Thyroid gland (tissue), 4 donors: ENCODE measurements at regions not wholly inside any gene's neighbourhood (a gene's known extent, or its start where the extent isn't known, plus 50 kb on each side); places are given as distances from the start of the nearest gene placed in this dataset.
A peak's percentile ranks its signal among the peaks of the same experiment; 100 is the strongest.
"Not testable (repeated sequence)": the region's sequence is repeated elsewhere in the genome, so short reads cannot be mapped to it uniquely, and the experiment has no call there.

Experiments used
- DNase-seq, 2 donors: peaks; one replicate each; pipeline ENCODE4 v3.0.0-alpha.2; 2019
- H3K27ac ChIP-seq, 3 donors: fragments of 200-600 bp; sonication (generic); 1 replicate in 2 of 3; 2 replicates in 1 of 3; pipeline ENCODE4 v1.5.1; 2016 to 2019; ENCODE audit warnings: mild to moderate bottlenecking in 1 of 3, moderate library complexity in 1 of 3
- H3K27me3 ChIP-seq: fragments of 200-600 bp; sonication (generic); one replicate; pipeline ENCODE4 v1.5.1; 2019
- H3K36me3 ChIP-seq, 2 donors: fragments of 200-600 bp; sonication (generic); one replicate each; pipeline ENCODE4 v1.5.1; 2016 to 2019
- H3K4me1 ChIP-seq, 2 donors: fragments of 200-600 bp; sonication (generic); one replicate each; pipeline ENCODE4 v1.5.1; 2017 to 2019
- H3K4me3 ChIP-seq, 3 donors: fragments of 200-600 bp; sonication (generic); replicated peaks in 1 of 3; 1 replicate in 2 of 3; 2 replicates in 1 of 3; pipeline ENCODE4 v1.5.1; 2016; ENCODE audit warnings: mild to moderate bottlenecking in 1 of 3
- H3K9me3 ChIP-seq: fragments of 200-600 bp; sonication (generic); one replicate; pipeline ENCODE4 v1.5.1; 2017
- POLR2A ChIP-seq, 2 donors: fragments of 450-650 bp; IDR thresholded peaks; one replicate each; pipeline ENCODE4 v1.6.1; 2017; ENCODE audit warnings: antibody characterized with exemption in 2 of 2, mild to moderate bottlenecking in 2 of 2, moderate library complexity in 1 of 2
- WGBS, 2 donors: methylation state at CpG; one replicate each; pipeline ENCODE4 v1.1.5; 2017; 5-methylcytosine and 5-hydroxymethylcytosine counted together
- intact Hi-C: fragments of 100-400 bp; cut with DNase I; formaldehyde crosslinking; loops from one replicate; pipeline ENCODE4 v1.15.1; 2023
- TF ChIP-seq, protein P1 (sequence below), 6 experiments: fragments of 200-600 bp in 3 of 6; fragments of 450-650 bp in 3 of 6; sonication (generic) in 3 of 6; IDR thresholded peaks; one replicate each; pipeline ENCODE4 v1.5.1; 2016 to 2019; ENCODE audit warnings: antibody characterized with exemption in 6 of 6, mild to moderate bottlenecking in 2 of 6, inconsistent platforms in 1 of 6, moderate library complexity in 1 of 6

DNA sequence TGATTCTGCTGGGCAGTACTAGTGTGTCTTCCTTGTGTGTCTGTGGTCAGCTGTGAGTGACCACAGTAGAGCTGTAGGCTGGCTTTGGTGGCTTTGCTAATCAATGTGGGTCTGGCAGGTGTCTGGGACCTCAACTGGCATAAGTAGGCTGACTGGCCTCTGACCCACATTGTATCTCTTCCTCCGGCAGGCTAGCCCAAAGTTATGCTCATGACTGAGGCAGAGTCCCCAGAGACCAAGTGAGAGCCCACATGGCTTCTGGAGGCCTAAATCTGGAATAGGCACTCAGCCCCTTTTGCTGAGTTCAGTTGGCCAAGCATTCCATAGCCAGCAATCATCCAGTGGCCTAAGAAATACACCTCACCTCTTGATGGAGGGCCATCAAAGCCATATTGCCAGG, 289.1 kb upstream of the SUCLG2 start:
- no peak for DNase-seq

DNA sequence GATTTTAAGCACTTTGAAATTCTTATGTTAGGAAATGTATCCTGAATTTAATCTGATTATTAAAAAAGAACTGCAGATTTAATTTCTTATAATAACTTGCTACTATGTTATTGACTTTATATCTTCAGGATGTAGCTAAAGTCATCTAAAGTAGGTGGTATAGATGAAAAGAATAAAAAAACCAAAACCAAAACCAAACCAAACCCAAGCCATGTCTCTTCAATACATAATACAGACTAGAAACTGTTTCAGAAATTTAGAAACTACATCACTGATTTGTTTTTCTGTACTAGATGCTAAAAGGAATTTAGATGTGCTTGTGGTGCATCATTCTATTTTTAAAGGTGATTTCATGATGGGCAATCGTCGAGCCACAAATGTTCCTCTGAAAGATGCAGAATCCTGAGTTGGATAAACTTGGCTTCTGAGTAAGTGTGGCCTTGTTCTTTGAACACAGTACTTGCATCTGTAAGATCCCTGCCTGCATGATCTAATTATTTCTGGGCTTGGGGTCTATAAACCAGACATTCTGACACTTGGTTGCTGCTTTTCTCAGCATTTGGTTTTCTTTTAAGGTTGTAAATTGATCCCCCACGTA, 287.1 kb upstream of the SUCLG2 start:
- WGBS, 2 donors, result 89% methylated on average over 3 of the region's 3 CpGs
- no peaks in the 10 kb centered on the region for H3K9me3 ChIP-seq
- TF ChIP-seq, protein P1, sequence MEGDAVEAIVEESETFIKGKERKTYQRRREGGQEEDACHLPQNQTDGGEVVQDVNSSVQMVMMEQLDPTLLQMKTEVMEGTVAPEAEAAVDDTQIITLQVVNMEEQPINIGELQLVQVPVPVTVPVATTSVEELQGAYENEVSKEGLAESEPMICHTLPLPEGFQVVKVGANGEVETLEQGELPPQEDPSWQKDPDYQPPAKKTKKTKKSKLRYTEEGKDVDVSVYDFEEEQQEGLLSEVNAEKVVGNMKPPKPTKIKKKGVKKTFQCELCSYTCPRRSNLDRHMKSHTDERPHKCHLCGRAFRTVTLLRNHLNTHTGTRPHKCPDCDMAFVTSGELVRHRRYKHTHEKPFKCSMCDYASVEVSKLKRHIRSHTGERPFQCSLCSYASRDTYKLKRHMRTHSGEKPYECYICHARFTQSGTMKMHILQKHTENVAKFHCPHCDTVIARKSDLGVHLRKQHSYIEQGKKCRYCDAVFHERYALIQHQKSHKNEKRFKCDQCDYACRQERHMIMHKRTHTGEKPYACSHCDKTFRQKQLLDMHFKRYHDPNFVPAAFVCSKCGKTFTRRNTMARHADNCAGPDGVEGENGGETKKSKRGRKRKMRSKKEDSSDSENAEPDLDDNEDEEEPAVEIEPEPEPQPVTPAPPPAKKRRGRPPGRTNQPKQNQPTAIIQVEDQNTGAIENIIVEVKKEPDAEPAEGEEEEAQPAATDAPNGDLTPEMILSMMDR (IDR thresholded peaks at IDR 0.05), result no peak
- TF ChIP-seq POLR2A (IDR thresholded peaks at IDR 0.05), result no peak
- no peaks in the 10 kb centered on the region for H3K36me3 ChIP-seq
- H3K4me3 ChIP-seq, result no peak overlapping the region
- DNase-seq, result no peak
- H3K27ac ChIP-seq, result no peak overlapping the region
- intact Hi-C loops, result no loop called here
- H3K27me3 ChIP-seq, result no peaks in the 10 kb centered on the region
- no peaks in the 10 kb centered on the region for H3K4me1 ChIP-seq

More for the DNA sequence above, 289.1 kb upstream of the SUCLG2 start:
- Histone ChIP-seq H3K4me3 (no peak overlapping the region), H3K4me1 (no peaks in the 10 kb centered on the region), H3K36me3 (no peaks in the 10 kb centered on the region), H3K27me3 (no peaks in the 10 kb centered on the region), H3K27ac (no peak overlapping the region), H3K9me3 (no peaks in the 10 kb centered on the region)
- TF ChIP-seq, protein P1 (IDR thresholded peaks at IDR 0.05), result no peak
- TF ChIP-seq POLR2A (IDR thresholded peaks at IDR 0.05), result no peak
- 75 to 88% methylated on average over 1 of the region's 1 CpG for WGBS, 2 donors
- intact Hi-C loops, result no loop called here

DNA sequence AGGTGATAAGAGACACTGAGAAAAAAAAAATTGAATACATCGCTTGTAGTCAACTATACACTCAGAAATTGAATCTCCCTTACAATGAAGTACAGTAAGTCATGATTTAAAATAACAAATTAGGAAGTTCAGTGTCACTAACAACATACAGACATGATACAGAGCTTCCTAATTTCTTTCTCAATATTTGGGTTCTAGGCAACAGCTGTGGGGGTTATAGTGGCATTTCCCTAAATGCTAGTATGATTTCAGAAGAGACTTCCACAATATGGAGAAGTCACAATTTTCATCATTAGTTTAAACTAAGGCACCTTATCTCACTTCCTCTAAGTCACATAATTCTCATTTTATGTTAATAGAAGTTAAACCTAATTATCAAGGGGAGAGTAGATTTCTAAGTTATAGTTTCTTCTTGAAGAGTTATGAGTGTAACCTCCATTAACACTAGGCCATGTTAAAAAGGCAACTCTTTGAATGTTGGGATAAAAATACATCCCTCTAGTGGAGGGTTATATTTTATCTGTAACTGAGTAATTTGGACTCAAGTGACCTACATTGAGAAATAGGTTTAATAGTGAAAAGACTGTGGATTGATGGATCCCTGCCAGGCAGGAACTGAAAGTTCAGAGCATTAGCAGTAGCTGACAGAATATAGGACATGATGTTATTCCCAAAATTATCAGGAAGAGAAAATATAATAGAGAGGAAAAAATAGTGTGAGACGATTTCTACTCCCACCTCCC, 286.0 kb upstream of the SUCLG2 start:
- no peak overlapping the region for H3K4me3 ChIP-seq
- no peak overlapping the region for H3K27ac ChIP-seq
- H3K27me3 ChIP-seq, result no peaks in the 10 kb centered on the region
- WGBS, 2 donors, result 70 to 73% methylated on average over 2 of the region's 2 CpGs
- no peaks in the 10 kb centered on the region for H3K36me3 ChIP-seq
- intact Hi-C loops, result no loop called here
- no peaks in the 10 kb centered on the region for H3K9me3 ChIP-seq
- peak in 1 of 2 donors; percentile 1 for DNase-seq
- no peaks in the 10 kb centered on the region for H3K4me1 ChIP-seq
- TF ChIP-seq POLR2A (IDR thresholded peaks at IDR 0.05), result no peak
- TF ChIP-seq, protein P1 (IDR thresholded peaks at IDR 0.05), result no peak

DNA sequence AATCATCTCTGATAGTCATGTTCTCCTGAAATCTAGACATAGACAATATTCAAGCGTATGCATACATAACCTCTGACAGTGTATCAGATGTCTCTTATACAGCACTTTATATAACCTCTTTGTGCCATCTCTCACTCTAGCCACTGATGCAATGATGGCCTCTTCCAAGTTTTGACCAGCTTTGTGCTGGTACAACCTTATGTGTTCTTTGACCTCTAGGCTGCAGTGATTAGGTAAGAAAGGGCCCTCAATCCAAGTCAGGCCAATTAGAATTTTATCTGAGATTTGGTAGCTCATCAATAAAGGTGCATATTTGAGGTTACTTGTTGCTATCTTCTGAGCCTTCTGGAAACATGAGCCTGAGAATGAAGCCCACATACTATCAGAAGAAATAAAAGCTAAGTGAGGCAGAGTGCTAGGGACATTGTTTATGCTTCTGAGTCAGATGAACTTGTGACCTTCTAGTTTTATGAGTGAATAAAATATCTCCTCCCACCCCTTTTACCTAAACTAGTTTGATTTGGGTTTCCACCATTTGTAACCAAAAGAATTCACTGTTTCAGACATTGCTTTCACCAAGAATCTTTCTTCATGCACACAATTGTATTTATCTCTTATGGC, 283.2 kb upstream of the SUCLG2 start:
- H3K27ac ChIP-seq, result no peak overlapping the region
- intact Hi-C loops, result no loop called here
- no peaks in the 10 kb centered on the region for H3K36me3 ChIP-seq
- H3K4me3 ChIP-seq, result no peak overlapping the region
- no peak for TF ChIP-seq POLR2A (IDR thresholded peaks at IDR 0.05)
- TF ChIP-seq, protein P1 (IDR thresholded peaks at IDR 0.05), result no peak
- no peaks in the 10 kb centered on the region for H3K9me3 ChIP-seq
- no peaks in the 10 kb centered on the region for H3K27me3 ChIP-seq
- DNase-seq, result no peak
- 100% methylated on average over 1 of the region's 1 CpG for WGBS, 2 donors
- no peaks in the 10 kb centered on the region for H3K4me1 ChIP-seq

DNA sequence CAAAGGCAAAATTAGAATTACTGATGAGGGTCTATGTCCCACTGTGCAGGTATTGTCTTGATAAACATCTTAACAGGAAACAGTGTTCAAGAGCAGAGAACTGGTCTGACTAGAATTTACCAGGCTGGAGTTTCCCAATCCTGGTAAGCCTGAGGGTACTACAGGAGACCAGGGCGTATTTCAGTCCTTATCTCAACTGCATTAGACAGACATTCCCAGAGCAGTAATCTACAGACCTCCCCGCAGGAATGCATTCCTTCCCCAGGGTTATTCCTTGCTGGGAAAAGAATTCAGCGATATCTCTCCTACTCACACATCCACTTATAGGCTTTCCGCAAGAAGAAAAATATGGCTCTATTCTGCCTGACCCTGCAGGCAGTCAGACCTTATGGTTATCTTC, 276.0 kb upstream of the SUCLG2 start:
- H3K4me1 ChIP-seq, intact Hi-C loops, H3K4me3 ChIP-seq, H3K9me3 ChIP-seq, H3K27ac ChIP-seq, H3K27me3 ChIP-seq, DNase-seq, H3K36me3 ChIP-seq: not testable (repeated sequence)
- WGBS, 2 donors, result 70 to 87% methylated on average over 4 of the region's 4 CpGs
